Progenitor cell of endocrine pancreas (in vitro differentiated cells): ENCODE measurements at regions not wholly inside any gene's neighbourhood (a gene's known extent, or its start where the extent isn't known, plus 50 kb on each side); places are given as distances from the start of the nearest gene placed in this dataset.
"Not testable (repeated sequence)": the region's sequence is repeated elsewhere in the genome, so short reads cannot be mapped to it uniquely, and the experiment has no call there.

Source experiments
- DNase-seq: peaks from one replicate; pipeline ENCODE4 v3.0.0; 2021; ENCODE audit warnings: low spot score; ENCODE audit not compliant: unreplicated experiment
- H3K27ac Mint-ChIP-seq: 2 replicates; pipeline ENCODE4 v1.8.0; 2021; ENCODE audit warnings: mild to moderate bottlenecking, moderate library complexity, mixed read lengths
- H3K27me3 Mint-ChIP-seq: 2 replicates; pipeline ENCODE4 v1.8.0; 2021; ENCODE audit warnings: mixed read lengths
- H3K36me3 Mint-ChIP-seq: 2 replicates; pipeline ENCODE4 v1.8.0; 2022; ENCODE audit warnings: mixed read lengths; ENCODE audit not compliant: insufficient read depth
- H3K4me1 Mint-ChIP-seq: 2 replicates; pipeline ENCODE4 v1.8.0; 2021; ENCODE audit warnings: low read depth, mixed read lengths
- H3K4me3 Mint-ChIP-seq: 2 replicates; pipeline ENCODE4 v1.8.0; 2021; ENCODE audit warnings: low read depth, mild to moderate bottlenecking, moderate library complexity, mixed read lengths
- H3K9me3 Mint-ChIP-seq: 2 replicates; pipeline ENCODE4 v1.8.0; 2021; ENCODE audit warnings: low read depth, mixed read lengths
- TF ChIP-seq, protein P1 (sequence below): fragments of 200-600 bp; sonication (generic); IDR thresholded peaks from one replicate; pipeline ENCODE4 v1.5.0; 2021; ENCODE audit warnings: antibody characterized with exemption, mild to moderate bottlenecking; ENCODE audit not compliant: unreplicated experiment

DNA sequence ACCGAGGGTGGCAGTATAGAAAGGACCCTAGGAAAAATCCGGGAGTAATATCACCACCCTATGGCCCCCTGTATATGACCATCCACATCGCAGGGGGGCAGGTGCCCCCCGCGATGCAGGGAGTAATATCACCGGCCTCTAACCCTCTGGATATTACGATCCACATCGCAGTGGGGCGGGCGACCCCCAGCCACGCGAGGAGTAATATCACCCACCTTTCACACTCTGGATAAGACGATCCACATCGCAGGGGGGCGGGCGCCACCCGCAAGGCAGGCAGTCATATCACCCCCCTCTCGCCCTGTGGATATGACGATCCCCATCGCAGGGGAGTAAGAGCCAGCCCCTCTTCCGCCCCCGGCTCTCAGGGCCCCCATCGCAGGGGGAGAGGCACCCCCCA, 76.7 kb upstream of the RUBCNL start:
- Mint-ChIP-seq H3K4me1 (no peaks in the 10 kb centered on the region), H3K9me3 (peaks cover 4% of the 10 kb centered on the region), H3K27ac (no peak overlapping the region), H3K27me3 (no peaks in the 10 kb centered on the region), H3K36me3 (no peaks in the 10 kb centered on the region), H3K4me3 (no peak overlapping the region)
- no peak for DNase-seq
- TF ChIP-seq, protein P1, sequence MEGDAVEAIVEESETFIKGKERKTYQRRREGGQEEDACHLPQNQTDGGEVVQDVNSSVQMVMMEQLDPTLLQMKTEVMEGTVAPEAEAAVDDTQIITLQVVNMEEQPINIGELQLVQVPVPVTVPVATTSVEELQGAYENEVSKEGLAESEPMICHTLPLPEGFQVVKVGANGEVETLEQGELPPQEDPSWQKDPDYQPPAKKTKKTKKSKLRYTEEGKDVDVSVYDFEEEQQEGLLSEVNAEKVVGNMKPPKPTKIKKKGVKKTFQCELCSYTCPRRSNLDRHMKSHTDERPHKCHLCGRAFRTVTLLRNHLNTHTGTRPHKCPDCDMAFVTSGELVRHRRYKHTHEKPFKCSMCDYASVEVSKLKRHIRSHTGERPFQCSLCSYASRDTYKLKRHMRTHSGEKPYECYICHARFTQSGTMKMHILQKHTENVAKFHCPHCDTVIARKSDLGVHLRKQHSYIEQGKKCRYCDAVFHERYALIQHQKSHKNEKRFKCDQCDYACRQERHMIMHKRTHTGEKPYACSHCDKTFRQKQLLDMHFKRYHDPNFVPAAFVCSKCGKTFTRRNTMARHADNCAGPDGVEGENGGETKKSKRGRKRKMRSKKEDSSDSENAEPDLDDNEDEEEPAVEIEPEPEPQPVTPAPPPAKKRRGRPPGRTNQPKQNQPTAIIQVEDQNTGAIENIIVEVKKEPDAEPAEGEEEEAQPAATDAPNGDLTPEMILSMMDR: no peak

DNA sequence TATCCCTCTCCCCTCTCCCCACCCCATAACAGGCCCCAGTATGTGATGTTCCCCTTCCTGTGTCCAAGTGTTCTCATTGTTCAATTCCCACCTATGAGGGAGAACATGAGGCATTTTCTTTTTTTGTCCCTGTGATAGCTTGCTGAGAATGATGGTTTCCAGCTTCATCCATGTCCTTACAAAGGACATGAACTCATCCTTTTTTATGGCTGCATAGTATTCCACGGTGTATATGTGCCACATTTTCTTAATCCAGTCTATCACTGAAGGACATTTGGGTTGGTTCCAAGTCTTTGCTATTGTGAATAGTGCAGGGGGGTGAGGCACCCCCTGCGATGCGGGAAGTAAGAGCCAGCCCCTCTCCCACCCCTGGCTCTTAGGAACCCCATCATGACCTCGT, 73.2 kb upstream of the RUBCNL start:
- not testable (repeated sequence) for DNase-seq, H3K27me3 Mint-ChIP-seq, H3K4me3 Mint-ChIP-seq

GRCh38 chr13:46457255-46457654, 70.2 kb upstream of the RUBCNL start:
- H3K4me3 Mint-ChIP-seq, H3K9me3 Mint-ChIP-seq, H3K4me1 Mint-ChIP-seq, H3K27me3 Mint-ChIP-seq, DNase-seq, H3K27ac Mint-ChIP-seq, H3K36me3 Mint-ChIP-seq: not testable (repeated sequence)

More for the DNA sequence above, 73.2 kb upstream of the RUBCNL start:
- not testable (repeated sequence) for H3K27ac Mint-ChIP-seq, H3K4me1 Mint-ChIP-seq, H3K9me3 Mint-ChIP-seq, H3K36me3 Mint-ChIP-seq

- not testable (repeated sequence) for H3K27me3 Mint-ChIP-seq, H3K36me3 Mint-ChIP-seq, H3K27ac Mint-ChIP-seq, H3K9me3 Mint-ChIP-seq, H3K4me1 Mint-ChIP-seq, H3K4me3 Mint-ChIP-seq, DNase-seq
- TF ChIP-seq, protein P1: peak; percentile 21
Measured at GRCh38 chr13:46455924-46456323, 68.9 kb upstream of the RUBCNL start.

- not testable (repeated sequence) for H3K27ac Mint-ChIP-seq, H3K4me3 Mint-ChIP-seq, H3K36me3 Mint-ChIP-seq, DNase-seq, H3K9me3 Mint-ChIP-seq, H3K27me3 Mint-ChIP-seq, H3K4me1 Mint-ChIP-seq
Measured at GRCh38 chr13:46451145-46451544, 64.1 kb upstream of the RUBCNL start.

DNA sequence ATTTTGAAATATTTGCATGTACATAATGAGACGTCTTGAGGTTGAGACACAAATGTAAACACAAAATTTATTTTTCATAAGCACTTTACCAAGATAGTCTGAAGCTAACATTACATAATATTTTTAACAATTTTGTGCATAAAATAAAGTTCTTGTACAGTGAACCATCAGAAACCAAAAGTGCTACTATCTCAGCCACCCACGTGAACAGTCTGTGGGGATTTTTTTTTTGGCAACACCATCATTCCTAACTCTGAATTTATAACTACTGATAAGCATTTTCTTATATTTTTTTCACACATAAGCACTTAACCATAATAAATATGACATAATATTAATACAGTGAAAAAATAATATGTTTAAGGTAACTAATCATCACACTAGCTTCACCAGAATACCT, 62.9 kb upstream of the RUBCNL start:
- H3K27ac Mint-ChIP-seq: not testable (repeated sequence)

GRCh38 chr13:46448148-46448547, 61.1 kb upstream of the RUBCNL start:
- H3K4me3 Mint-ChIP-seq, H3K27me3 Mint-ChIP-seq, DNase-seq, H3K9me3 Mint-ChIP-seq, H3K27ac Mint-ChIP-seq, H3K4me1 Mint-ChIP-seq, H3K36me3 Mint-ChIP-seq: not testable (repeated sequence)

More for the DNA sequence above, 62.9 kb upstream of the RUBCNL start:
- H3K36me3 Mint-ChIP-seq, H3K4me1 Mint-ChIP-seq, H3K27me3 Mint-ChIP-seq, H3K4me3 Mint-ChIP-seq, DNase-seq, H3K9me3 Mint-ChIP-seq: not testable (repeated sequence)

- H3K4me3 Mint-ChIP-seq, H3K27ac Mint-ChIP-seq, DNase-seq, H3K36me3 Mint-ChIP-seq, H3K9me3 Mint-ChIP-seq, H3K4me1 Mint-ChIP-seq, H3K27me3 Mint-ChIP-seq: not testable (repeated sequence)
Measured at GRCh38 chr13:46437808-46438404, 50.9 kb upstream of the RUBCNL start.
